ENCODE measurements at regions not wholly inside any gene's neighbourhood (a gene's known extent, or its start where the extent isn't known, plus 50 kb on each side); places are given as distances from the start of the nearest gene placed in this dataset.

DNA sequence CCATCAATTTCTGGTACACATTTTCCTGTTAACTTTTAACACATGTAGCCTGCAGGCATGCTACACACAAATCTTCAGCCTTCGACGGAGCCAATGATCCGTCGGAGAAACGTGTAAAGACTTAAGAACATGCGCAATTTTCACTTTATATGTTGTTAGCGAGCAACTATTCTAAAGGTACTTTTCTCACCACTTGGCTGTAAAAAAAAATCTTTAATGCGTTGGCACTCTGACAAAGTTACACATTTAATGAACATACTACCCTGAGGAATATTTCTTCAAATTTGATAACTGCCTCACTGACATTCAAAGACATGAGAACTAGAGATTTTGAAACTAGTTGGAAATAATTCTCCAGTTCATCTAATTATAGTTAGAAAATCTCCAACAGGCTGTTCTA is 507.5 kb upstream of the SALL1 start:
- no peak overlapping the region for H3K4me3 ChIP-seq
- no peak overlapping the region for H3K27ac ChIP-seq

DNA sequence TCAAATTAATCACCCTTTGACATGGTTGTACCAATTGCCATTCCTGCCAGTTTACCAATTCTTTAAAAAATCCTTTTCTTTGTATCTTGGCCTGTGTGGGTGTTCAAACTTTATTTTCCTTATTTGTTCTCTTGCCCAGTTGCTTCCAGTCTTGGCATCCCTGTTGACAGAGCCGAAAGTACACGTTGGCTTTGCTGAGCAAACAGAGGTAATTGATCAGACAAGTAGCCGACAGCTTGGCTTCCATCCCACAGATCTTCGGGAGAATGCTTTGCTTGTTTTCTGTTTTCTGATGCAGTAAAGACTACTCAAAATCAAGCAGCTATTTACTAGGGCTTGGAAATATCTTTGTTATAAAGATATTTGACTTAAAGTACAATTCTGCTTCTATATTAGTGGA is 506.8 kb upstream of the SALL1 start:
- Histone ChIP-seq H3K4me3 (no peak overlapping the region), H3K27ac (no peak overlapping the region)

- no peak overlapping the region for H3K4me3 ChIP-seq
Measured at GRCh38 chr16:51655249-51655648, 504.2 kb upstream of the SALL1 start.

GRCh38 chr16:51651061-51651466 is 500.0 kb upstream of the SALL1 start:
- H3K4me3 ChIP-seq, result no peak overlapping the region
- no peak overlapping the region for H3K27ac ChIP-seq

More at GRCh38 chr16:51655249-51655648, 504.2 kb upstream of the SALL1 start:
- no peak overlapping the region for H3K27ac ChIP-seq

GRCh38 chr16:51649631-51650030 is 498.6 kb upstream of the SALL1 start:
- Histone ChIP-seq H3K27ac (no peak overlapping the region), H3K4me3 (no peak overlapping the region)

- Histone ChIP-seq H3K27ac (no peak overlapping the region), H3K4me3 (no peak overlapping the region)
Measured at GRCh38 chr16:51648526-51648925, 497.5 kb upstream of the SALL1 start.

DNA sequence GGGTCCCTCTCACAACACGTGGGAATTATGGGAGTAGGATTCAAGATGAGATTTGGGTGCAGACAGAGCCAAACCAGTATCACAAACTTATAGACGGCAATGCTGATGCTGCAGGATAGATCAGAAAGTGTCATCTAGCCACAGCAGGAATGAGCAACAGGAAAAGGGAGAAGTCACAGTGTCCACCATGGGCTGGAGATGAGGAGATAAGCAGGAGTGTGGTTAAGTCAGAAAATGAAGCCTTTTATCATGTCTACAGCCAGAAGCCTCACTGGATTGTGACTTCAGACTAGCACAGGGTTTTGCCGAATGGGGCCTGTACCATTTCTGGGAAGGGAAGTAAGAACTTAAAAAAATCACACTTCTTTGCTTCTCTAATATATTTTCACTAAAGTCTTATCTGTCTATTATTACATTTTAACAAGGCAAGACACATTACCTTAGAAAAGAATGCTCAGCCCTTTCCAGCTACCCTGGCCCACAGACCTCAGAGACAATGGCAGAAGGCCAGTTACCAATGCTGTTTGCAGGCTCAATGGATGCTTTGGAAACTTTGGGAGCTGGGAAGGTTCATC is 490.2 kb upstream of the SALL1 start:
- Histone ChIP-seq H3K27ac (no peak overlapping the region), H3K4me3 (no peak overlapping the region)

- no peak overlapping the region for H3K4me3 ChIP-seq
- H3K27ac ChIP-seq, result no peak overlapping the region
Measured at GRCh38 chr16:51640196-51640595, 489.1 kb upstream of the SALL1 start.

DNA sequence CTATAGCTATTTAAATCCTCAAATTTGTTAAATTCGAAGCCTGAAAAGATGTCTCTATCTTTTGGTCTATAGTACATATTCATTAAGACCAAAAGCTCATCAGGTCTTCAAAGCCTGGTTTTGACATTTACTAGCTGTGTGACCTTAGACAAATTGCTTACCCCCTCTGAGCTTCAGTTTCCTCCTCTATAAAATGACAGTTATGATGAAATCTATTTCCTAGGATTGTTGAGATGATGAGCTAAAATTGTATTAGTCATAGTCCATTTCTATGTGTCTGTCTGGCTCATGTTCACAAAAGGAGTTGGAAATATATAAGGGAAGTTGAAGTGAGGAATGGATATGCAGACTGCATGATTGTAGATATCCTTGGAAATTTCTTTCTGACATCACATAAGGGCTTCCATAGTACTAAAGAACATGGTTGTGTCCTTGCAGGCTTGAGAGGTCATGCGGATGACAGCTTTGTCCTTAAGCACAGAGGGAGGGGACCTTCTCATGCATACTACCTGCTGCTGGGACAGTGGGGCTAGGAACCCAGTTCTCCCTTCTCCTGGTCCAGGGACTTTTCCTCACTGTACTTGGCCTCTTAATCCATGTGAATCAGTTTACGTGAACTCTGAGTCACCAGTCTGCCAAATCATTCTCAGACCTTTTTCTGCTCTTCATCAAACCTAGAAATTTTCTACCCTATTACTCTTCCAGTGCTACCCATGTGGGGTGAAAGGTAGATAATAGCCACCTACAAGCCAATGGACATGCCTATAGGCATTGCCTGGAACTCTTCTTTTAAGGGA is 487.5 kb upstream of the SALL1 start:
- no peak overlapping the region for H3K27ac ChIP-seq
- H3K4me3 ChIP-seq, result no peak overlapping the region

DNA sequence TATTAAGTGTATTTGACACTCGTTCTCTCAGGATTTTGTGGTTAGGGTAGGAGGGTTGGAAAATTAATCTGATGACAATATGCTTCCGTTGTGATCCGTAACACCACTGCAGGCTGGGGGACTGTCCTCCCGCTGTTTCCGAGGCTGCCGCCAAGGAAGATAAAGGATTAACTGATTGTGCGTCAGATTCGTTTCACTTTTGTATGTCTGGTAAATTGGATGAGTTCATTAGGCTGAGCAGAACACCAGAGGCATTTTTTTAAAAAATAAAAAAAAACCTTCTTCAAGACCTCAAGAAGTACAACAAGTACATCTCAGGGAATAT is 486.7 kb upstream of the SALL1 start:
- Histone ChIP-seq H3K27ac (no peak overlapping the region), H3K4me3 (no peak overlapping the region)

- Histone ChIP-seq H3K27ac (no peak overlapping the region), H3K4me3 (no peak overlapping the region)
Measured at GRCh38 chr16:51636920-51637769, 486.1 kb upstream of the SALL1 start.

GRCh38 chr16:51635181-51635580 is 484.1 kb upstream of the SALL1 start:
- Histone ChIP-seq H3K27ac (no peak overlapping the region), H3K4me3 (no peak overlapping the region)

DNA sequence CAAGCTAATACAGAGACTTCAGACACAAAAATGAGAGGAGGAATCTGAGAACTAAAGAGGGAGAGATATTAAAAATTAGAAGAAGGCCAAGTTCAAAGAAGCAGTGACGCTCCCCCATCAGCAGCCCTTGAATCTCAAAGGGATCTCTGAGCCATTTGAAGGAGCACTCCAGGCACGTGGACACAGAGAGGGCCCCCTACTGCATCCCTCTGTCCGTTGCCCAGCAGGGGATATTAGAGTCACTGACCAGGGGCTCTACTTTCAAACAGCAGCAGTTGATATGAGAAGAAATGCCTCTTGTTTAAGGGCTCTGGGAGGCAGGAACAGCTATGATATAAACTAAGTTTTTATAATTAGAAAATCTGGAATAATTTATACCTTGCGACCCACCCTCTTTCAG is 479.0 kb upstream of the SALL1 start:
- H3K27ac ChIP-seq, result no peak overlapping the region
- no peak overlapping the region for H3K4me3 ChIP-seq

- Histone ChIP-seq H3K4me3 (no peak overlapping the region), H3K27ac (no peak overlapping the region)
Measured at GRCh38 chr16:51629576-51629975, 478.5 kb upstream of the SALL1 start.

DNA sequence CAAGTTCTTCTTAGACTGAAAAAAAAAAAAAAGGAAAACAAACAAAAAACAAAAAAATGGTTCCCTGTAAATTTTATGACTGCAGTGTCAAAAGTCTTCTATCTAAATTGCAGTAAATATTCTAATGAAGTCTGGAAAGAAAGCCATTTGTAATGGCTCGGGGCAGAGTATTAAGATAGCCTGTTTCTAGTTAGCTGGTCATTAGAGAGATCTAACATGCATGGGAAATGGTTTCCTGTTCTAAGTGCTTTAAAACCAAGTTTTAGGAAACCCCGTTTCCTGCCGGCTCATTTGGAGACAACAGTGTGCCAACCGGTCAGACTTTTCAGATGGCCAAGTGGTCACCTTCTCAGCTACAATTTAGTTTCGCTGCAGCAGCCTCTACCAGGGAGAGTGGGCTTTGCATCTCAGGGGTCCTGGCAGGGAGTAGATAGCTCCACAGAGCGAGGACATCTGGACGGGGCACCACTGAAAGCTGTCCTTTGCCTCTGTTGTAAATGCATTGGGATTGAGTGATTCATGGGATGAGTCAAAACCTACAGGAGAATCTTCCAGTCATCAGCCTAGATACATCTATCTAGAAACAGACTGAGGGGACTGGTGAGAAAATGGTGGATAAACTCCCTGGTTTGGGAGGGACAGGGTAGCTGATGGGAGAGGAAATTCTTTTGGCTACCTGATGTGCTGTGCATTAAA is 473.2 kb upstream of the SALL1 start:
- no peak overlapping the region for H3K27ac ChIP-seq
- no peak overlapping the region for H3K4me3 ChIP-seq

DNA sequence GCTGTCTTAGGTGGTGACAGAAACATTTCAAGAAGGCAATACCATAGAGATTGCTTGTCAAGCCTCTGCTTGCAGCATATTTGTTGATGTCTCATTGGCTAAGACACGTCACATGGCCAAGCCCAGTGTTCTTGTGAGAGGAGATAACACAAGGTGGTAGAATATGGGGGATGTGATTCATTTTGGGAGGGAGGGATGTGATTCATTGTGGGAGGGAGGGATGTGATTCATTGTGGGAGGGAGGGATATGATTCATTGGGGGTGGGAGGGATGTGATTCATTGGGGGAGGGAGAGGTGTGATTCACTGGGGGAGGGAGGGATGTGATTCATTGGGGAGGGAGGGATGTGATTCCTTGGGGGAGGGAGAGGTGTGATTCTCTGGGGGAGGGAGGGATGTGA is 470.5 kb upstream of the SALL1 start:
- no peak overlapping the region for H3K4me3 ChIP-seq
- no peak overlapping the region for H3K27ac ChIP-seq

DNA sequence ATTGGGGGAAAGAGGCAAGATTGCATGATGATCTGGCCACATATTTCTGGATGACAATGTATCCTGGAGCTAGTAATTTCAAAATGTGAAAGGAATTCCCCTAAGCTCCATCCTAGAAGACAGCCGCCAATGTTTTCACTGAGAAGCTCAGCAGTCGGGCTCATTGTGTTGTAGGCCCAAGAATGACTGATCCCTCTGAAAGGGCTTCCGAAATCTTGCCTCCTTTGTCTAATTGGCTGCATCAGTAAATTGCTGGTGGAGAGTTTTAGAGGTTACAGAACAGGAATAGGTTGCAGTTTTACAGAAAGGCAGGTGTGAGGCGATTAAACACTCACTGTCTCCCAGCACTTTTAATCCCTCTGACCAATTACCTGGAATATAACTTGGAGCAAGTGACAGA is 464.1 kb upstream of the SALL1 start:
- Histone ChIP-seq H3K4me3 (no peak overlapping the region), H3K27ac (no peak overlapping the region)

DNA sequence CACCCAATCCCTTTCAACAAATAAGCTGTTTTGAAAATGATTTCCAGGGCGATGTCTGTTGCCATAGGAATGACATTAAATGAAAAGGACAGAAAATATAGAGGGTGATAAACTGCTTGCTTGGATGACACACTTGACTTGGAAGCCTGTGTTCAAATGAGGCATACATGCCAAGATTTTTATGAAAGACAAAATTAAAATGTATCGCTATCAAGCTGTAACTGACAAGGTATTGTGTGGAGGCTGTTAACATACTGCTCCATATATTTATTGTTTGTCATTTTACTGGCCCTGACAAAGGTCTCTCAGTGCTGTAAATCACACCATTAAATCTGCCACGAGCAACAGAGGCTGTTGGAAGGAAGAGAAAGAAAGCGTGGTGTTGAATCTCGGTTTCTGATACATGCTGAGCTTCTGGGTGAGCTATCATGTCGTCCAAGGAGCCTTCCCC is 456.2 kb upstream of the SALL1 start:
- Histone ChIP-seq H3K4me3 (no peak overlapping the region), H3K27ac (no peak overlapping the region)

GRCh38 chr16:51596247-51596646 is 445.2 kb upstream of the SALL1 start:
- Histone ChIP-seq H3K4me3 (no peak overlapping the region), H3K27ac (no peak overlapping the region)

- Histone ChIP-seq H3K4me3 (no peak overlapping the region), H3K27ac (no peak overlapping the region)
Measured at GRCh38 chr16:51592535-51593300, 441.6 kb upstream of the SALL1 start.
